Activated T-cell treated with anti-CD3 and anti-CD28 coated beads for 1 hour (primary cell): ENCODE measurements at regions not wholly inside any gene's neighbourhood (a gene's known extent, or its start where the extent isn't known, plus 50 kb on each side); places are given as distances from the start of the nearest gene placed in this dataset.

ENCODE experiments used
- DNase-seq: peaks from one replicate; pipeline ENCODE4 v3.0.0-alpha.2; 2020; ENCODE audit warnings: low read depth

GRCh38 chr10:3848005-3848774 is 63.2 kb upstream of the KLF6 start:
- no peak for DNase-seq

GRCh38 chr10:3846736-3847135 is 61.7 kb upstream of the KLF6 start:
- DNase-seq = no peak

GRCh38 chr10:3844491-3845025 is 59.5 kb upstream of the KLF6 start:
- DNase-seq = no peak

GRCh38 chr10:3838460-3839437 is 53.7 kb upstream of the KLF6 start:
- no peak for DNase-seq

GRCh38 chr10:3837647-3838459 is 52.8 kb upstream of the KLF6 start:
- no peak for DNase-seq

GRCh38 chr10:3836222-3836820 is 51.3 kb upstream of the KLF6 start:
- no peak for DNase-seq

- no peak for DNase-seq
Observed at GRCh38 chr10:3835770-3836169, 50.8 kb upstream of the KLF6 start.

- DNase-seq = no peak
Observed at GRCh38 chr10:3834947-3835346, 49.9 kb upstream of the KLF6 start.
